SK-N-MC (cell line): ENCODE measurements at regions not wholly inside any gene's neighbourhood (a gene's known extent, or its start where the extent isn't known, plus 50 kb on each side); places are given as distances from the start of the nearest gene placed in this dataset.

ENCODE experiments used
- EZH2 ChIP-seq: fragments of 200-600 bp; sonication (generic); IDR thresholded peaks from one replicate; pipeline ENCODE4 v1.6.1; 2017; ENCODE audit warnings: antibody characterized with exemption
- FOXP2 ChIP-seq: optimal IDR thresholded peaks from 2 replicates; pipeline ENCODE3; 2011; ENCODE audit warnings: mild to moderate bottlenecking, moderate library complexity; ENCODE audit not compliant: insufficient read depth; ENCODE audit errors: extremely low read length, control extremely low read depth
- POLR2AphosphoS5 ChIP-seq: IDR thresholded peaks from 2 replicates; pipeline ENCODE4 v1.6.1; 2012; ENCODE audit warnings: mild to moderate bottlenecking, low read depth, low read length, borderline replicate concordance

- TF ChIP-seq POLR2AphosphoS5: no peak
- TF ChIP-seq EZH2: no peak
- no peak for TF ChIP-seq FOXP2
Measured at GRCh38 chr6:134657343-134657742, 292.6 kb downstream of the ALDH8A1 start.
